DMS114 treated with DMSO at 0.1 percent for 48 hours (cell line): ENCODE measurements at regions not wholly inside any gene's neighbourhood (a gene's known extent, or its start where the extent isn't known, plus 50 kb on each side); places are given as distances from the start of the nearest gene placed in this dataset.

Source experiments
- DNase-seq: peaks from one replicate; lab custom pipeline; 2025; ENCODE audit not compliant: unreplicated experiment; lab: John Stamatoyannopoulos, UW

GRCh38 chr20:40244286-40244685 is 444.8 kb downstream of the MAFB start:
- DNase-seq, result no peak

- no peak for DNase-seq
Measured at GRCh38 chr20:40241596-40242343, 447.3 kb downstream of the MAFB start.

GRCh38 chr20:40238511-40238910 is 450.5 kb downstream of the MAFB start:
- DNase-seq, result no peak

GRCh38 chr20:40234593-40234992 is 454.4 kb downstream of the MAFB start:
- no peak for DNase-seq

- no peak for DNase-seq
Measured at GRCh38 chr20:40233406-40233805, 455.6 kb downstream of the MAFB start.

- DNase-seq, result no peak
Measured at GRCh38 chr20:40232756-40233155, 456.3 kb downstream of the MAFB start.

GRCh38 chr20:40232273-40232672 is 456.8 kb downstream of the MAFB start:
- DNase-seq, result no peak

GRCh38 chr20:40230486-40230885 is 458.6 kb downstream of the MAFB start:
- DNase-seq, result no peak

GRCh38 chr20:40225596-40225995 is 463.4 kb downstream of the MAFB start:
- no peak for DNase-seq

GRCh38 chr20:40223810-40224209 is 465.2 kb downstream of the MAFB start:
- DNase-seq, result no peak

- DNase-seq, result no peak
Measured at GRCh38 chr20:40218971-40219370, 470.1 kb downstream of the MAFB start.

GRCh38 chr20:40218316-40218969 is 470.6 kb downstream of the MAFB start:
- no peak for DNase-seq

GRCh38 chr20:40207655-40208054 is 481.4 kb downstream of the MAFB start:
- DNase-seq, result no peak

- DNase-seq, result no peak
Measured at GRCh38 chr20:40205971-40206370, 483.1 kb downstream of the MAFB start.

- no peak for DNase-seq
Measured at GRCh38 chr20:40203032-40203431, 486.0 kb downstream of the MAFB start.

GRCh38 chr20:40197691-40198090 is 491.3 kb downstream of the MAFB start:
- DNase-seq, result no peak

GRCh38 chr20:40196846-40197436 is 492.1 kb downstream of the MAFB start:
- DNase-seq, result no peak

GRCh38 chr20:40195742-40196141 is 493.3 kb downstream of the MAFB start:
- DNase-seq, result no peak

- no peak for DNase-seq
Measured at GRCh38 chr20:40192529-40192928, 496.5 kb downstream of the MAFB start.

- no peak for DNase-seq
Measured at GRCh38 chr20:40192081-40192480, 497.0 kb downstream of the MAFB start.

- DNase-seq, result no peak
Measured at GRCh38 chr20:40191573-40191972, 497.5 kb downstream of the MAFB start.

GRCh38 chr20:40189621-40190020 is 499.4 kb downstream of the MAFB start:
- no peak for DNase-seq
